NCI-H69 (cell line): ENCODE measurements at regions not wholly inside any gene's neighbourhood (a gene's known extent, or its start where the extent isn't known, plus 50 kb on each side); places are given as distances from the start of the nearest gene placed in this dataset.

Source experiments
- DNase-seq: peaks from one replicate; lab custom pipeline; 2025; lab: John Stamatoyannopoulos, UW

- DNase-seq = no peak
Measured at GRCh38 chr18:28712796-28713425, 536.0 kb upstream of the CDH2 start.

DNA sequence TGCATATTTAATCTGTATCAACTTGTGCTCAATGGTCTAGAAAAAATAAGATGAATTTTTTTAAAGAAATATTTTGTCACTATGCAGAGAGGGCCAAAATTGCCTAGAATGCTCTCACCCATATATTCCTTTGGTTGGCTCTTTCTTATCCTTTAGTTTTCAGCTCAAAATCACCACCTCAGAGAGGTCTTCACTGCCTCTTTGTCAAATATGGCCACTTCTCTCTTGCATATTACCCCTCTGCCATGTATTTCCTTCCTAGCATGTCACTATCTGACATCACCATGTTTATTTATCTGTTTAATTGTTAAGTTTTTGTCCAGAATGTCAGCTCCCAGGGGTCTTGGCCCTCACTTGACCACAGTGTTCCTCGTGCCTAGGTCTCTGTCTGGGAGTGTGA lies 535.2 kb upstream of the CDH2 start:
- no peak for DNase-seq

- DNase-seq = peak; percentile 6
Measured at GRCh38 chr18:28711096-28711495, 534.2 kb upstream of the CDH2 start.

DNA sequence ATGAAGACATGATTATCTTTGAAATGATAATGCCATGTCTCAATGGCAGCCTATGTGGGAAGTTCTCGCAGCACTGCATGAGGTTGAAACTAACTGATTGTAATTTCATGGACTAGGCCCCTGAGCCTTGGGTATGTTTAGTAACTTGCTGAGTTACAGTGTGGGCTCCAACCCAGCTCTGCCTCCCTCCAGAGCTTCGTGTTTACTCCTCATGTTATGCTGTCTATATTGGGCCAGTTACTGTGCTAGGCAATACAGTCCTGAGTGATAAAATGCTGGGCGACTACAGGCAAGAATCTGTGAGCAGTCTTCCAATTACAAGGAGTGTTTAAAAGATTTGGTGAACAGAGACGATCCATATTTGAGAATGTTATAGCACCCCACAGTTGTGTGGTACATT lies 530.1 kb upstream of the CDH2 start:
- no peak for DNase-seq

DNA sequence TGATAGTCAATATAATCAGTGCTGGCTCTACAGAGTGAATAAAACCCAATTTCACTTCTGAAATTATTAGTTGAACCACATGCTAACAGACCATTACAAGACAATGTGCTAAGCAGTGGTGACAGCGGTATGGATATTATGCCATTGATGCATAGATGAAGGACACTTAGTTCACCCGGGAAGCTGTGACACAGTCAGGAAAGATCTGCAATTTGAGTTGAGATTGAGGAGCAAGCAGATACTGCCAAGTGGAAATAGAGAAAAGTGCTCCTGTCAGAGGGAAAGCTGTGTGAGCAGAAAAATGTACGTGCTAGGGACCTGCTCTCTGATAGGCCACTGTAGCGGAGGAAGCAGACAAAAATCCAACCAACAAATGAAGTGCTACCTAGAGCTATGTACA lies 529.5 kb upstream of the CDH2 start:
- DNase-seq = no peak

DNA sequence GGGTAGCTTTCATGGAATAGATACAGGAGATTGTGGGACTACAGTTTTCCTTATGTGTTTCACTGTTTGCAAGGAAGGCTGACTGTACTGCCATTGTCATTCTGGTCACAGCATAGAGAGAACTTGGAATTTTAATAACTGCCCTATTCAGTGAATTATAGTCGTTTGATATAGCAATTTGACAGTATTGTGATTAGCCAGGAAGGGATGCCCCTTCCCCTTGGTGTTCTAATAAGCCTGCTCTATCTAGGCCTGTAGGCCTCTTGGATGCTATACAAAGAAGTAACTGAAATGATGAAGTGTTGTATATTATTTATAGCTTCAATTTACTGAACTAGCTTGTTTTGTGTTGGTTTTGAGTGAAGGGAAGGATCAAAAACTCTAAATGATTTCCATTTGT lies 528.6 kb upstream of the CDH2 start:
- no peak for DNase-seq

DNA sequence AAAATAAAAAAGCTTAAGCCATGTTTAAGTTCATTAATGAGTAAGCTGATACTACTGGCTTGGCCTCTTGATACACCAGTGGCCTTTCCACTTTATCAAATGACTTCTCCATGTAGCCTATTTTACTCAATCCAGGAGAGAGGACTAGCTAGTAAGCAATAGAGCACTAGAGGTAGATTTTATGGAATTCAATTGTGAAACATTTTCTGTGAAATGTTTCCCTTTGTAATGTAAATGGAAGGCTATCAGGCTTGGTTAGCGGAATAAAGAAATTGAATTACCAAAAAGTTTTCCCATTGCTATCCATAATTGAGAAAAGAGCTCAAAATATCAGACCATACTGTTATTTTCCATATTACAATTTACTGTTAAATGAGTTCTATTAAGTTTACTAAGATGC lies 515.4 kb upstream of the CDH2 start:
- no peak for DNase-seq

GRCh38 chr18:28691496-28691840 lies 514.5 kb upstream of the CDH2 start:
- no peak for DNase-seq

GRCh38 chr18:28690836-28691495 lies 514.0 kb upstream of the CDH2 start:
- no peak for DNase-seq

GRCh38 chr18:28690100-28690499 lies 513.2 kb upstream of the CDH2 start:
- no peak for DNase-seq

GRCh38 chr18:28689588-28689987 lies 512.7 kb upstream of the CDH2 start:
- DNase-seq = no peak

- DNase-seq = no peak
Measured at GRCh38 chr18:28684746-28685355, 507.9 kb upstream of the CDH2 start.

DNA sequence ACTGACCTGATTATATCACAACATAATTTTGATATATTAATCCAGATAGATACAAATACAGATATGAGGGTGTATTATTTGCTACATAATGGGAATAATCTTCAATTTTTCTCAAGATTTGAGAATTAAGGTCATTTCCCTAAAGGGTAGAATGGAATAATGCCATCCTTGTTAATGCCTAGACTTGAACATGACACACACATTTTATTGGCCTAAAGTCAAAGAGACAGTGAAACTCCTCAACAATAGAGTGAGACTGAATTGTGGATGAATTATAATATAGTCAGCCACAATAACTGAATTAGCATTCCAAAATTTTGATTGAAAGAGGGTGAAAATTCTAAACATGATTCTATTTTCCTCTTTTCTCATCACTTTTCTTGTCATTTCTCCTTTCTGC lies 506.0 kb upstream of the CDH2 start:
- no peak for DNase-seq

DNA sequence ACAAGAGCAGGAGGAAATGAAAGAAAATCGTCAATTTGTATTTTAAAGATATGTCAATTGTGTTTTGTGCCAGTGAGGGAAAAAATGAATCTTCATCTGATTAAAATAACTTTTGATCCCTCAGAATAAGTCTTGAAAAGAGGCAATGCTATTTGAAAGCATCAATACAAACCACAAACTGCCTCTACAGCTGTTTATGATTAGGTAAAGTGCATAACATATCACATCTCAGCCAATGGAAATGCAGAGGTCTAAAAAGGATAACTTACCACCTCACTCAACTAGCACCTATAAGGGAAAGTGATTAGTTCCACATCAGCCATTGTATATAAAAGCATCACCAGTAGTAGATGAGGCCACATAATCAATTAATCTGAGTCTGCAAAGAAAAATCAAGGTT lies 492.2 kb upstream of the CDH2 start:
- DNase-seq = no peak

DNA sequence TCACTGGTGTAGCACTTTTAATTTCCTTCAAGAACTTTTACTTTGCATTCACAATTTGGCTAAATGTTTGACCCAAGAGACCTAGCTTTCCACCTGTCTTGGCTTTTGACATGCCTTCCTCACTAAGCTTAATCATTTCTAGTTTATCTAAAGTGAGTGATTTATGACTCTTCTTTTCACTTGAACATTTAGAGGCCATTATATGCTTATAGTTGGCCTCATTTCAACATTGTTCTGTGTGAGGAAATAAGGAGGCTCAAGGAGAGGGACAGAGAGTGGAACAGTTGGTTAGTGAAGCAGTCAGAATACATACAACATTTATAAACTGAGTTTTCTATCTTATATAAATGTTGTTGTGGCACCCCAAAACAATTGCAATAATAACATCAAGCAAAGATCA lies 489.3 kb upstream of the CDH2 start:
- no peak for DNase-seq

DNA sequence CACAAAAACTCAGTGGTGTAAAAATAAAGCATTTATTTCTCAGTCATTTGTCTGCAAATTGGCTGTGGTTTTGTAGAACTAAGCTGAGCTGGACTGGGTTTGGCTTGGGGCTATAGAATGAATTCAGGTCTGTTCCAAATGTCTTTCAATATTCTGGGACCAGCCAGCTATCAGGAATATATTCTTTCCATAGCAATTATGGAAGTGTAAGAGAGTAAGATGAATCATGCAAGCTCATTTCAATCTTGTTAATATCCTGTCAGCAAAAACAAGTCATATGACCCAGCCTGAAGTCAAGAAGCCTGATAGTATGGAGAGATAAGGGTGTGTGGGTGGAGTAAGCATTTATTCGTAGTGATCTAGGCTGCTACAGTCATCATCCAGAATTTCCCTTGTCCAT lies 481.0 kb upstream of the CDH2 start:
- no peak for DNase-seq

DNA sequence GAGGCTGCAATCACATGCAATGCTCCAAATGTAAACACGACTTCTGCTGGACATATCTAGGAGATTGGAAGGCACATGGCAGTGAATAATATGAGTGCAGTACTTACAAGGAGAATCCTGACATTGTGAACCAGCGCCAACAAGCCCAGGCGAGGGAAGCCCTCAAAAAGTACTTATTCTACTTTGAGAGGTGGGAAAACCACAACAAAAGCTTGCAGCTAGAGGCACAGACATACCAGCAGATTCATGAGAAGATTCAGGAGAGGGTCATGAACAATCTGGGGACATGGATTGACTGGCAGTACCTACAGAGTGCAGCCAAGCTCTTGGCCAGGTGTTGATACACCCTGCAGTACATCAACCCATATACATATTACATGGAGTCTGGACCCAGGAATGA lies 475.7 kb upstream of the CDH2 start:
- no peak for DNase-seq

DNA sequence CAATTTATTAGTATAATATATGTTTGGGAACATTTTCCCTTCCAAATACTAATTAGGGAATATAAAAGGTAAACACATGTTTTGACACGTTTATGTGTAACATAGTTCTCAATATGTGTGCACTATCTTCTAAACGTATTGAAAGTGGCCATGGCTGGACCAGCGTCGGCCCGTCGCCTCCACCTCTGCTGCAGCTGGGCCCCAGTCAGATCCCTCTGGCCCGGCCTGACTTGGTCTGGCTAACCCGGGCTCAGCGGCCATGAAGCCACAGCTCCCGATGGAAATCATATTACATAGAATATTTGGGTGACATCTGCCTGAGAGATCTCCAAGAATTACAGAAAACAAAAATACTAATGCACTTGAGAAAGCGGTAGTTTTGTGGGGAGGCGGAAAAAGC lies 474.4 kb upstream of the CDH2 start:
- DNase-seq = no peak

DNA sequence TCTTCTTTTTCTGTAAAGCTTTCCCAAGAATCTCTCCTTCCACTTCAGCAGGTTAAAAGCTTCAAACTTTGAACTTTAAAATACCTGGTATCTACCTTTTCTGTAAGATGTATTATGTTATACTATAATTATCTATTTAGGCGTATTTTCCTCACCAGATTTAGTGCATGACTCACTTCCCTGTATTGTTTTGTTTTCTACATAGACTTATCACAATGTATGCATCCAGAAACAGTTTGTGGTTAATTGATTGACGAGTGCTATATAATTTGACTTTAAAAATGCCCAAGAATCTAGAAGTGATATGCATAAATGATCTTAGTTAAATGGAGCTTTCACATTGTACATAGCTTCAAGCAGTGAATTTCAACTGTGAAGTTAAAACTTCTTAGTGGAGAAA lies 473.9 kb upstream of the CDH2 start:
- no peak for DNase-seq

DNA sequence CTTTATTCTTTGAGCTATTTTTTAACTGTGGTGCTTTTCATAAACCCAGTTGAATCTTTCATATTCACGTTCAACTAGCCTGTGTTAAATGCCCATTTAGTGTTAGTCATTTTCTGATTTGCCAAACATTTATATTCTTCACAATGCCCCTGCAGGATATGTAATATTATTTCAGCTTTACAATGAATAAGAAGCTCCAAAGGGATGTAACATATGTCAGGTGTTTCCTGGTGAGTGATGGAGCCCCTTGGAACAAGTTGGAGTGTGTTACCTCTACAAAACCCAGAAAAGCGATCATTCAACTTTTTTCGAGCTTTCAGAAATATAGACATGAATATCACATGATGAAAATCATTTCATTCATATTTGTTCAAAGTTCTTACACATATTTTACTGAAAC lies 471.0 kb upstream of the CDH2 start:
- no peak for DNase-seq

- peak; percentile 15 for DNase-seq
Measured at GRCh38 chr18:28637897-28638296, 461.0 kb upstream of the CDH2 start.

DNA sequence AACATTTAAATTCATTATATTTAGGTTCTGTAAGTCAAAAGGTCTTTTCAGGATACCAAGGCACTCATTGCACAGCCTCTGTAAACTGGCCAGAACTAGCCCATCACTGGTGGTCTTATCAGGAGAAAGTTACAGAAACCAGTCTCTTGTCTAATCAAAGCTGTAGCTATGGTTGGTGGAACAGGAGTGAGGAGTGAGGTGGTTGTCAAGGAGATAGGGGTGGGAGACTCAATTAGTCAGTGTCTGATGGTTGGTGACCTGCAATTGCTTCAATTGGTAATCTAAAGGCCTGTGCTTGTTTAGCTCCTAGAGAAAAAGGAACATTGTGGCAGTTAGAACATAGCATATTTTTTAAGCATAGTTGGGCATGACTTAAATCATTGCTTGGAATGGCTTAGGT lies 458.6 kb upstream of the CDH2 start:
- no peak for DNase-seq

GRCh38 chr18:28626756-28627155 lies 449.8 kb upstream of the CDH2 start:
- DNase-seq = no peak

- DNase-seq = no peak
Measured at GRCh38 chr18:28607991-28608390, 431.1 kb upstream of the CDH2 start.
